ENCODE measurements at regions not wholly inside any gene's neighbourhood (a gene's known extent, or its start where the extent isn't known, plus 50 kb on each side); places are given as distances from the start of the nearest gene placed in this dataset.

- TF ChIP-seq EZH2 (IDR thresholded peaks at IDR 0.05; ENCODE audit: insufficient read depth, low read length) = no peak
- TF ChIP-seq, protein P1, sequence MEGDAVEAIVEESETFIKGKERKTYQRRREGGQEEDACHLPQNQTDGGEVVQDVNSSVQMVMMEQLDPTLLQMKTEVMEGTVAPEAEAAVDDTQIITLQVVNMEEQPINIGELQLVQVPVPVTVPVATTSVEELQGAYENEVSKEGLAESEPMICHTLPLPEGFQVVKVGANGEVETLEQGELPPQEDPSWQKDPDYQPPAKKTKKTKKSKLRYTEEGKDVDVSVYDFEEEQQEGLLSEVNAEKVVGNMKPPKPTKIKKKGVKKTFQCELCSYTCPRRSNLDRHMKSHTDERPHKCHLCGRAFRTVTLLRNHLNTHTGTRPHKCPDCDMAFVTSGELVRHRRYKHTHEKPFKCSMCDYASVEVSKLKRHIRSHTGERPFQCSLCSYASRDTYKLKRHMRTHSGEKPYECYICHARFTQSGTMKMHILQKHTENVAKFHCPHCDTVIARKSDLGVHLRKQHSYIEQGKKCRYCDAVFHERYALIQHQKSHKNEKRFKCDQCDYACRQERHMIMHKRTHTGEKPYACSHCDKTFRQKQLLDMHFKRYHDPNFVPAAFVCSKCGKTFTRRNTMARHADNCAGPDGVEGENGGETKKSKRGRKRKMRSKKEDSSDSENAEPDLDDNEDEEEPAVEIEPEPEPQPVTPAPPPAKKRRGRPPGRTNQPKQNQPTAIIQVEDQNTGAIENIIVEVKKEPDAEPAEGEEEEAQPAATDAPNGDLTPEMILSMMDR (IDR thresholded peaks at IDR 0.05; ENCODE audit: insufficient read depth, low read depth, low read length) = no peak
- no peaks in the 10 kb centered on the region for H4K20me1 ChIP-seq (ENCODE audit: insufficient read depth, low read length)
- no peaks in the 10 kb centered on the region for H3K36me3 ChIP-seq (ENCODE audit: insufficient read depth, low read length)
- no peak overlapping the region for H3K9ac ChIP-seq (ENCODE audit: low read length)
- no peak overlapping the region for H3K4me2 ChIP-seq (ENCODE audit: low read length)
- no peak overlapping the region for H3K27ac ChIP-seq (ENCODE audit: low read depth, low read length)
- no peaks in the 10 kb centered on the region for H3K9me3 ChIP-seq (ENCODE audit: insufficient read depth, low read depth, low read length)
- no peaks in the 10 kb centered on the region for H3K27me3 Mint-ChIP-seq (ENCODE audit: low read depth, unreplicated experiment)
- H3K27me3 ChIP-seq (ENCODE audit: insufficient read depth, low read length) = no peaks in the 10 kb centered on the region
- no peak overlapping the region for H3K4me3 Mint-ChIP-seq (ENCODE audit: unreplicated experiment)
- no peaks in the 10 kb centered on the region for H3K79me2 ChIP-seq (ENCODE audit: insufficient read depth, low read length)
- no peak overlapping the region for H2AFZ ChIP-seq (ENCODE audit: low read depth, low read length)
- no peaks in the 10 kb centered on the region for H3K4me1 Mint-ChIP-seq (ENCODE audit: low read depth, unreplicated experiment)
- peak; percentile 62 for FAIRE-seq
- H3K27ac Mint-ChIP-seq (ENCODE audit: unreplicated experiment) = no peak overlapping the region
- H3K36me3 Mint-ChIP-seq (ENCODE audit: low read depth, unreplicated experiment) = no peaks in the 10 kb centered on the region
- H3K4me1 ChIP-seq (ENCODE audit: insufficient read depth, low read length) = no peaks in the 10 kb centered on the region
- no peak for DNase-seq (ENCODE audit: low read depth)
- H3K9me3 Mint-ChIP-seq (ENCODE audit: unreplicated experiment) = no peaks in the 10 kb centered on the region
- no peak overlapping the region for H3K4me3 ChIP-seq (ENCODE audit: insufficient read depth, low read depth, low read length)
Measured at GRCh38 chrX:142702749-142703148, 323.0 kb upstream of the SPANXN4 start.

DNA sequence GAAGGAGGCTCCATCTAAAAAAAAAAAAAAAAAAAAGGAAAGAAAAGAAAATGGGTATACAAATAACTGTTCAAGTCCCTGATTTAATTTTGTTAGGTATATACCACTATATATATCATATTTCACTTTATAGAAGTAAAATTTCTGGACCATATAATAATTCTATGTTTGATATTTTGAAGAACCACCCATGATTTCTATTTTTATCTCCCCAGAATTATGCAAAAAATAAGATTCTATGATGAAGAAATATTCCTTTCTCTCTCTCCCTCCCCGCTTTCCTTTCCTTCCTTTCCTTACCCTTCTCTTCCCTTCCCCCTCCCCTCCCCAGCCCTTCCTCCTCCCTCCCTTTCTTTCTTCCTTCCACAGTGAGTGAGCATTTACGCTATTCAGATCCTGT, 337.5 kb upstream of the SPANXN4 start:
- H3K4me3 Mint-ChIP-seq (ENCODE audit: unreplicated experiment) = no peak overlapping the region
- no peaks in the 10 kb centered on the region for H3K36me3 Mint-ChIP-seq (ENCODE audit: low read depth, unreplicated experiment)
- no peak overlapping the region for H3K27ac Mint-ChIP-seq (ENCODE audit: unreplicated experiment)
- Histone ChIP-seq H3K79me2 (ENCODE audit: insufficient read depth, low read length) (no peaks in the 10 kb centered on the region), H3K9ac (ENCODE audit: low read length) (no peak overlapping the region), H3K27me3 (ENCODE audit: insufficient read depth, low read length) (no peaks in the 10 kb centered on the region), H3K4me1 (ENCODE audit: insufficient read depth, low read length) (no peaks in the 10 kb centered on the region), H4K20me1 (ENCODE audit: insufficient read depth, low read length) (no peaks in the 10 kb centered on the region), H3K27ac (ENCODE audit: low read depth, low read length) (no peak overlapping the region), H2AFZ (ENCODE audit: low read depth, low read length) (no peak overlapping the region), H3K36me3 (ENCODE audit: insufficient read depth, low read length) (no peaks in the 10 kb centered on the region), H3K9me3 (ENCODE audit: insufficient read depth, low read depth, low read length) (no peaks in the 10 kb centered on the region), H3K4me2 (ENCODE audit: low read length) (no peak overlapping the region), H3K4me3 (ENCODE audit: insufficient read depth, low read depth, low read length) (no peak overlapping the region)
- H3K4me1 Mint-ChIP-seq (ENCODE audit: low read depth, unreplicated experiment) = no peaks in the 10 kb centered on the region
- DNase-seq (ENCODE audit: low read depth) (no peak), FAIRE-seq (no peak)
- no peaks in the 10 kb centered on the region for H3K27me3 Mint-ChIP-seq (ENCODE audit: low read depth, unreplicated experiment)
- peaks cover 2% of the 10 kb centered on the region for H3K9me3 Mint-ChIP-seq (ENCODE audit: unreplicated experiment)
- no peak for TF ChIP-seq EZH2 (IDR thresholded peaks at IDR 0.05; ENCODE audit: insufficient read depth, low read length)
- TF ChIP-seq, protein P1 (IDR thresholded peaks at IDR 0.05; ENCODE audit: insufficient read depth, low read depth, low read length) = no peak

DNA sequence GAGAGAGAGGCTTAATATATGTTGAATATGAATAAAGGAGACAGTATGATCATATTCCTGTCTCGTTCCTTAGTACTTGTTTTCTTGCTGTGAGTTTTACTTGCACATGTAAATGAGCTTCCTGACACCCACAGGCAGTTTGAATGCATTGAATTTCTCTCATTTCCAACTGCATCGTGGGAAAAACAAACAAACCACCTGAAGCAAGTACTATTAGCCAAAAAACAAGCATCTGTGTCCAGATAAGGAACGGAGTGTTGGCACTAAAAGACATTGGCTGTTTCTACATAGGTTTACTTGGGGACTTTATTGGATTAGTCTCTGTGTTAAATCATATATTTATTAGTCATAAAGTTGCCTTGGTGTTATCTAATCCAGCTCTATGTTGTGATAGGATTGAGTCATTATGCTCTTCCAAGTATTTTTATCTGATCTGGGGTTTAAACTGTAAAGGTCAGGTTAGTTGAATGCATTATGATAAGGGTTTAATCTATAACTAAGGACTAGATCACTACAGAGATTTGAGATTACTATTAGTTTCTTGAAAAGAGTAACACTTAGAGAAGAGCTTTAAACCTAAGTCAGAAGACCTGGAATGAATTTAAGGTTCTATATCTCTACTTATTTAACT, 339.0 kb upstream of the SPANXN4 start:
- H3K4me1 ChIP-seq (ENCODE audit: insufficient read depth, low read length) = no peaks in the 10 kb centered on the region
- TF ChIP-seq, protein P1 (IDR thresholded peaks at IDR 0.05; ENCODE audit: insufficient read depth, low read depth, low read length) = no peak
- no peak for TF ChIP-seq EZH2 (IDR thresholded peaks at IDR 0.05; ENCODE audit: insufficient read depth, low read length)
- Mint-ChIP-seq H3K27me3 (ENCODE audit: low read depth, unreplicated experiment) (no peaks in the 10 kb centered on the region), H3K9me3 (ENCODE audit: unreplicated experiment) (peaks cover 2% of the 10 kb centered on the region), H3K4me3 (ENCODE audit: unreplicated experiment) (no peak overlapping the region), H3K4me1 (ENCODE audit: low read depth, unreplicated experiment) (no peaks in the 10 kb centered on the region), H3K27ac (ENCODE audit: unreplicated experiment) (no peak overlapping the region), H3K36me3 (ENCODE audit: low read depth, unreplicated experiment) (no peaks in the 10 kb centered on the region)
- no peak overlapping the region for H3K4me2 ChIP-seq (ENCODE audit: low read length)
- H3K9ac ChIP-seq (ENCODE audit: low read length) = no peak overlapping the region
- DNase-seq (ENCODE audit: low read depth) = no peak
- no peaks in the 10 kb centered on the region for H3K27me3 ChIP-seq (ENCODE audit: insufficient read depth, low read length)
- H3K9me3 ChIP-seq (ENCODE audit: insufficient read depth, low read depth, low read length) = no peaks in the 10 kb centered on the region
- H4K20me1 ChIP-seq (ENCODE audit: insufficient read depth, low read length) = no peaks in the 10 kb centered on the region
- no peak overlapping the region for H3K4me3 ChIP-seq (ENCODE audit: insufficient read depth, low read depth, low read length)
- no peak overlapping the region for H2AFZ ChIP-seq (ENCODE audit: low read depth, low read length)
- H3K27ac ChIP-seq (ENCODE audit: low read depth, low read length) = no peak overlapping the region
- H3K36me3 ChIP-seq (ENCODE audit: insufficient read depth, low read length) = no peaks in the 10 kb centered on the region
- H3K79me2 ChIP-seq (ENCODE audit: insufficient read depth, low read length) = no peaks in the 10 kb centered on the region
- peak; percentile 34 for FAIRE-seq

All from astrocyte (in vitro differentiated cells and primary cell).